OCI-LY7 (cell line): ENCODE measurements at regions not wholly inside any gene's neighbourhood (a gene's known extent, or its start where the extent isn't known, plus 50 kb on each side); places are given as distances from the start of the nearest gene placed in this dataset.

Experiments
- EZH2phosphoT487 ChIP-seq: fragments of 200-600 bp; sonication (generic); IDR thresholded peaks from 2 replicates; pipeline ENCODE4 v1.6.1; 2018; ENCODE audit warnings: low read depth, borderline replicate concordance, mild to moderate bottlenecking, mixed run types, antibody characterized with exemption, low read length, moderate library complexity, mixed read lengths
- TF ChIP-seq, protein P1 (sequence below): fragments of 200-600 bp; sonication (generic); conservative IDR thresholded peaks from 2 replicates; pipeline ENCODE4 v1.5.1; 2014; ENCODE audit warnings: mild to moderate bottlenecking, antibody characterized with exemption, low read length, moderate library complexity, mixed read lengths

DNA sequence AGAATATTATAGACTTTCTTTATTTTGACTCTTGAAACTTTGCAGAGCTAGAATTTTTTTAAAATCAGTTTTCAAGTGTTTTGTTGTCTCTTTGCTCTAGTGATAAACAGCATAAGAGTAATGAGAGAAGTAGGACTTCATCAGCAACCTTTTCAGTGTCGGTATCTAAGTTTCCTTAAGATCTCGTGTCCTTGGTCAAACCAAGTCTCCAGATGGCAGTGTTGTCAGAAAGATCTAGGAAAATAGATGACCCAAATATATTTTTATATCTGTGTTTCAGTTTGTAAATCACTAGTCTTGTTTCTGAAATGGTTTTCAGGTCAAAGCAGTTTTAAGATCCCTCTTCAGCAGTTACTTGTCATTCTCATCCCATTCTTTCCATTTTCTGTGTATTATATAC lies 438.3 kb downstream of the RAPGEF2 start:
- TF ChIP-seq, protein P1, sequence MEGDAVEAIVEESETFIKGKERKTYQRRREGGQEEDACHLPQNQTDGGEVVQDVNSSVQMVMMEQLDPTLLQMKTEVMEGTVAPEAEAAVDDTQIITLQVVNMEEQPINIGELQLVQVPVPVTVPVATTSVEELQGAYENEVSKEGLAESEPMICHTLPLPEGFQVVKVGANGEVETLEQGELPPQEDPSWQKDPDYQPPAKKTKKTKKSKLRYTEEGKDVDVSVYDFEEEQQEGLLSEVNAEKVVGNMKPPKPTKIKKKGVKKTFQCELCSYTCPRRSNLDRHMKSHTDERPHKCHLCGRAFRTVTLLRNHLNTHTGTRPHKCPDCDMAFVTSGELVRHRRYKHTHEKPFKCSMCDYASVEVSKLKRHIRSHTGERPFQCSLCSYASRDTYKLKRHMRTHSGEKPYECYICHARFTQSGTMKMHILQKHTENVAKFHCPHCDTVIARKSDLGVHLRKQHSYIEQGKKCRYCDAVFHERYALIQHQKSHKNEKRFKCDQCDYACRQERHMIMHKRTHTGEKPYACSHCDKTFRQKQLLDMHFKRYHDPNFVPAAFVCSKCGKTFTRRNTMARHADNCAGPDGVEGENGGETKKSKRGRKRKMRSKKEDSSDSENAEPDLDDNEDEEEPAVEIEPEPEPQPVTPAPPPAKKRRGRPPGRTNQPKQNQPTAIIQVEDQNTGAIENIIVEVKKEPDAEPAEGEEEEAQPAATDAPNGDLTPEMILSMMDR: no peak
- no peak for TF ChIP-seq EZH2phosphoT487
